HG02870 (cell line): ENCODE measurements at regions not wholly inside any gene's neighbourhood (a gene's known extent, or its start where the extent isn't known, plus 50 kb on each side); places are given as distances from the start of the nearest gene placed in this dataset.
A peak's percentile ranks its signal among the peaks of the same experiment; 100 is the strongest.

Experiments
- ATAC-seq: cut with Tn5 transposase; IDR thresholded peaks from one replicate; pipeline ENCODE4 v1.9.1; 2021; ENCODE audit warnings: mild to moderate bottlenecking, moderate library complexity; ENCODE audit not compliant: unreplicated experiment

DNA sequence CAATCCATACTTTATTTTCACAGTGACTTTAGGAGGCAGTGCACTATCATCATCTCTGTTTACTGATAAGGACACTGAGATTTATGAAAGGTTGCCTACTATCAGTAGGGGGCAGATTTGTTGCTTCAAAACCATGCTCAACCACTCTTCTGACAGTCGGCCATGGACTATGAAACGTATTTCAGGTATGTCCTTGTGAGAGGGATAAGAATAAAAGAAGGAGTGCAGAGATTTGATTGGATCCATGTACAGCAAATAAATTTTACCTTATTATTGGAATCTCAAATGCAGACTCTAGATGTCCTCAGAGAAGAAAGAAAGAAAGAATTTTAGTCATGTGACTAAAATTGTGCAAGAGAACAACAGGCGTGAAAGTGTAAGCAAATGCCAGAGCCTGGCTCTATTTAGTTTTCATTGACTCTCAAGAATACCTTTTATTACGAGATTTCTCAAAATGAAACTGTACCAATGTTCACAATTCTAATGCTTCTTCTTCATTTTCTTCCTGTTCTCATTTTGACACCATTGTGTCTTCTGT, 296.6 kb upstream of the RASA1 start:
- peak; percentile 64 for ATAC-seq

DNA sequence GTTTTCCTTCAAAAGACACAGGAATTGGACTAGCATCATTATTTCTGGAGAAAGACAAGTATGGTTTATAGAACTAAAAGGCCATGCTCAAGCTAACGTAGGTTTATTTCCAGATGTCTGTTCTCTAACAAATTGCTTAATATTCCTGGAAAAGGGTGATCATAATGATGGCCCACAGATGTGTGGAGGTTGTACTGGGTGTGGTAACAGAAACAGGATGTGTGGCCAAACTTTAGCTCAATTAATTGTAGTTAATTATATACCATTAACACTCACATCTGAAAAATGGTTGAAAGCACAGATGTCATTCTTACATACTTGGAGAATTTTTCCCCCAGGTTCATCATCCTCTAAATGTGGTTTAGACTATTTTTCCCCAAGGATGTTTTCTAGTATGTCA, 292.7 kb upstream of the RASA1 start:
- ATAC-seq: no peak

DNA sequence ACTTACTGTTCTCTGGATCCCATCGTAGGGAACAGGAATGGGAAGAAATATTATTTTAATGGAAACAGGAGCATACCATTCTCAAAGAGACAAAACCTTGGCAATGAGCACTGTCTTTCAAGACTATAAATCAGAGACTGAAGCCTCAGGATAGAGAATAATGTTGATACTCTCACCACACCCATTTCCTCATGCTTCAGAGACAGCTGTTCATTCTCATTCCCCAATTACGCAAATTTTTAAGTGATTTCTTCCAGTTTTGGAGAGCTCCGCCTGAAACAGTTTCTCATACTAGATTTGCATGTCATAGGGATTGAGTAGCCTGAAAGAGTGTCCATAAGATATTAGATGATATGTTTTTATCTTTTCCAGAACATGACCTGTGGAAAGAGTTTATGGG, 290.5 kb upstream of the RASA1 start:
- ATAC-seq: no peak

DNA sequence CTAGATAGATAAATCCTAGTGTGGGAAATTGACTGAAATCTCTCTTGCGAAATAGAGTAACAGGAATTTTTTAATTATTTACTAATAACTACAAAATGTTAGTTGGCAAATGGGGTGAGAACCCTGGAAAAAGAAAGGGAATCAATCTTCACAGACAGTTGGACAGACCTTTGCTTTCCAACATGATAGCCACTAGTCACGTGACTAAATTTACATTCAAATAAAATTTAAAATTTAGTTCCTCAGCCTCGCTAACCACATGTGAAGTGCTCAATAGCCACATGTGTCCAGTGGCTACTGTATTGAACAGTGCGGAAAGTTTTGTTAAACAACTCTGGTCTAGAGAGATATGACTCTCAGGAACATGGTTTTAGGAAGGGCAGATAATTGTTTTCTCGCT, 289.9 kb upstream of the RASA1 start:
- ATAC-seq: no peak

DNA sequence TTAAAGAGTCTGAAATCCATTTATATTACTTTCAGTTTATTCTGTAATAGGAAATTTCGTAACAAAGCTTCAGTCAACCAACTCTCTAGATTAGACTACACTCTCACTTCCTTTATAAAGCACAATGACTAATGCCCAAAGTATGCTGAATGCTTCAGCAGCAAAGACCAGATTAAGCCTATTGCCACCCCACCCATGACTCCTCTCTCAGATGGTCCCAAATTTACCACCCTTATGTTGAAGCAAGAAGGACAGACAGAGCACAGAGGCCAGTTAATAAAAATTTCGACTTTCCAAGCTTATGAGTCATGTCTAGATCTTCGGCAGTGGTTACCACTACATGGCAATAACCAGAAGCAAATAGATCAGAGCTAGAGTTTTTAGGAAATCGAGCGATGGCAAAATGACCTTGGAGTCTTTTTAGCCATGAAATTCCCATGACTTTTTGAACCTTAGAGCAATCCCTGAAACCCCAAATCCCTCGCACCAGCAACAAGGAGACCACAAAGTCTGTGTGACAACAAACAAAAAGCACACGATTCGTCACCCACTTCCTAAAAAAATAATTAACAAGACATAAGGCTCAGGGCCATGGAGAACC, 287.8 kb upstream of the RASA1 start:
- ATAC-seq: peak; percentile 77

DNA sequence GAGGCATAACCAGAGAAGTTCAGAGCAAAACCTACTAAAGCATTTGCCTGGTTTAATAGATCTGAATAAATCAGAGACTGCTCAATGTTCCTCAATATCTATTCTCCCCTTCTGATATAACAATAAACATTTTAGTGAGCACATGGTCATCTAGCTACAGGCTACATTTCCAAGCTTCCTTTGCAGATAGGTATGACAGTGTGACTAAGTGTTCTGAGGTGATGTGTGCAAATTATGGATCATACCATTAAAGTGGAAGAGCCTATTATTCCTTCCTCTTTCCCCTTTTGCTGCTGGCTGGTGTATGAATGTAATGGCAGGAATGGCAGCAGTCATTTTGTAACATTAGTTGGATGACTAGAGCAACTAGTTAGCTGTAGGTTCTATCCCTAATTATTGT, 285.8 kb upstream of the RASA1 start:
- no peak for ATAC-seq

DNA sequence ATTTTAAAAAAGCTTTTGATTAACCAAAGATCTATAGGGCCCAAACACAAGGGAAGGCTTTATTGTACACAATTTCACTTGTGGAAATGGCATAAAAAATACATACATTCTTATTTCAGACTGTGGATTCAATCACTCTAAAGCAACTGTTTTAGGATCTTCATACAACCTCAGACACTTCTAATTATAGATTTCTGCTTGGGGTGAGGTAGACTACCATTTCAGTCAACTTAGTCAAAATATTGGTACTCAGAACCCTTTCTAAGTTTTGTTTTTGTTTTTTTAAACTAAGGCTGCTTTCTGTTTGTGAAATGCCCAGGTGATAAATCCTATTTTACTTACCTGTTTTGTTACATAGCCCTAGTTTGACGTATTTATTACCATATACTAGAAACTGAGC, 284.5 kb upstream of the RASA1 start:
- no peak for ATAC-seq

DNA sequence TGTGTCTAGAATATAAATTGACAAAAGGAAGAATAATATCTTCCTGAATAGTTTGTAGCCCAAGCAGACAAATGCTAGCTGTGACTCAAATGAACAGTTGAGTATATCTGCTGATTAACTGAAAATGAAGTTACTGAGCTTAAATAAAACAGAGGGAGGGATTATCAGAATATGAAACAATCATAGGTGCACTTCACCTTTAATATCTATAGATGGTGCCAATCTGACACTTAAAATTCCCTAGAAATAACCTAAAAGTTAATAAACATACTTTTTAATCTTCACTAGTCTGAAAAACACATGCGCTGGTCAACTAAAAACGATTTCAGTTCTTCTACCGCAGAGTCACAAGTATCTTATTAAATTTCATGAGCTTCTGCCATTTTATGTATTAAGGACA, 280.8 kb upstream of the RASA1 start:
- no peak for ATAC-seq

DNA sequence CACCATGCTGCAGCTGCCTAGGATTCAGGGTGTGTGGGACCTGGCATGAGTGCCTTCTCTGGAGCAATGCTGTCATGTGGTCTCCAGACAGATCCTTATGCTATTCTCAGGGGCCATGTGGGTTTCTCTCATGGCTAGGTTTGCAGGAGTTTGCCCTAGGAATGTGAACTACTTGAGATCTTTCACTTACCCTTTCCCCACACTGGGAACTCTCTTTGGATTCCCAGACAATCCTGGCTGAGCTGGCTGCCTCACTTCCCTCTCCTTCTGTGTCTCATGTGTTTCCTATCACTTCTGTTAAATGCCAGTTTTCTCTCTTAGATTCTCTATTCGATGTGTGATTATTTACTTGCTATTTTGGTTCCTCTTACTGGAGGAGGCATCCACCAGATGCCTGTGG, 270.2 kb upstream of the RASA1 start:
- no peak for ATAC-seq

DNA sequence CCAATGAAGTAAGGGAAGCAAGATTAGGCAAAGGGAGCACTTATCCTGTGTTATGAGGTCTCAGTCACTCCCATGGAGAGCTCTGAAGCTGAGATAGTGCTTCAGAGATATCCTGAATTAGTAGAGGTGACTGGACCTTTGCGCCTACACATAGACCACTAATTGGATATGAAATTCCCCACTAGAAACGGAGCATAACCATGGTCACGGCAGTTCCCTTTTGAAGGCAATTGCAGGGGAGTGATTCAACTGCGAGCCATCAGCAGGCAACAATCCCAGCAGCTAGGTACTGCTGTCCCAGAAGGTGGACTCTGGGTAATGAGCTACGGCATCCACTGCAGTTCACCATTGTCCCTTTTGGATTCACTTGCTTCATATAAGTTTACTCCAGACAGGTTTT, 267.7 kb upstream of the RASA1 start:
- ATAC-seq: no peak

DNA sequence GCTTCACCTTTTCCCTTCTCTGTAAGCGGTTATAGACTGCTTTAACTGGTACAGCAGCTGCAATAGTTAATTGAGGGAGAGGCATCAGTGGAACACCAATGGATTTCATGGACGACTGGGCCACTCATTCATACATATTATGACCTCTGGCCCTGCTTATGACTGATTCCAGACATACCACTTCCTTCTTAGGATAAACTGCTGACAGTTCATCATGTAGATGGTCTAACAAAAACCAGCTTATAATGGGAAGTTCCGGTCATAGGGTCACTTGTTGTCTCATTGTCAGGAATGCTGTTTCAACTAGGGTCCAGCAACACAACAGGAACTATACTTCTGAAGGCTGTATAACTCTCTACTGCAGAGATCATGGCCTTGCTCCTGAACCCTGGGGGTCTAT, 265.2 kb upstream of the RASA1 start:
- ATAC-seq: no peak

DNA sequence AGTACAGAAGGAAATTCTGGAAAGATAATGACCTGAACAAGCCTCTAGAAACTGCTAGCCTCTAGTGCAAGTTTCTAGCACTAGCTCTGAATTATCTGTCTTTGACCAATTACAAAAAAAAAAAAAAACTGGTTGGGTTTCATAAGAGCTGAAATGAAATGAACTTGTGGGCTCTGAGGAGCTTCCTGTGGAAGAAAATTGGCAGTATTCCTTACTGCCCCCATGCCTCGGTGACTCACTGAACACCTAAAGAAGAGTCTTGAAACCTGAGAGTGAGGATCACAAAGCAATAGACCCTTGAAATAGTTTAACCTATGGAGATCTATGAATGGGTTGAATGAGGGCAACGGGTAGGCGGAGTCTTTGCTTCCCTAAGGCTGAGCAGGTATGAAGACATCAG, 263.6 kb upstream of the RASA1 start:
- ATAC-seq: no peak

DNA sequence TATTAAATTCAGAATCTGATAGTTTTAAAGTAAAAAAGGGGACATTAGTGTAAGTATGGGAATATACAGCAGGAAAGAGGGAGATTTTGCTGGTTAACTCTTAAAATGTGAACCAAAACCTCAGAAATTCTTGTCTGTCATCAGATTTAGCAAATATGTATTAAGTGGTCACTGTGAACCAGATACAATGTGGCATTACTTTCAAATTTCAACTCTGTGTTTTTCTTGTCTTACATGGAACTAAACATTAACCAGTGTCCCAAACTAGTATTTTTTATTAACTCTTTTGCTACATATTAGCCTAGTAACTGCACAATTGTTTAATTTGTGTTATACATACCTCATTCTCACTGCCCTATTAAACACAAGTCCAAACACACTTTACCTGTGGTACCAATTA, 259.9 kb upstream of the RASA1 start:
- no peak for ATAC-seq

DNA sequence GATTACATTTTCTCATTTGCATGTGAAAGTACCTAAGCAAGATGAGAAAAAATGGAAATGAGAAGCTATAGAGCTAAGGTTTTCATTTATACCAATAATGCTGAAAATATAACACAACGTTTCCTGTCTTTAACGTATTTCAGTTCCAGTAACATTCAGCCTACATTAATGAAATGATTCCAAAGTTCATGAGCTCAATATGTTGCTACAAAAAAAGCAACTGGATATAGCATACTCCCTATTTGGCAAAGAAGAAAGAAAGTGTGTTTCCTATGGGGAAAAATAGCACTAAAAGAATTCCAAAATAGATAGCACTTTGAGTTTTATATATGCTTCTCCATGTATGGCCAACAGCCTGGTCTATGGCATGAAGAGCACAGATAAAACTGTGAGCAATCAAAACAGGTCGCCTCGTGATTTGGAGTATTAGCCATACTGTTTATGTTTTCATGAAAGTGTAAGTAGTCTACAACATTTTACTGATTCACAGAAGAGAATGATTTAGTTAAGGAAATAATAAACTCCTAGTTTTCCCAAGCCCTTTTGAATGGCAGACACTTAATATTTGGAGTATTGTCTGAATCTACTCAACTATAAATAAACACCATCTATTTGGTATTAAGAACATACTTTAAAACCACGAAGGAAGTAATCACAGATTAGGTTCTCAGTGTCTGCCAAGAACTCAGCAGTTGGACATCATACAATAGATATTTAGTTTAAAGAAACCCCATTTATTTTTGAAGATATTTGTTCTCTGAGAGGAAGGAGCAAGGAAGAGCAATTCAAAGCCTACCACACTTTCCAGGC, 258.7 kb upstream of the RASA1 start:
- no peak for ATAC-seq

DNA sequence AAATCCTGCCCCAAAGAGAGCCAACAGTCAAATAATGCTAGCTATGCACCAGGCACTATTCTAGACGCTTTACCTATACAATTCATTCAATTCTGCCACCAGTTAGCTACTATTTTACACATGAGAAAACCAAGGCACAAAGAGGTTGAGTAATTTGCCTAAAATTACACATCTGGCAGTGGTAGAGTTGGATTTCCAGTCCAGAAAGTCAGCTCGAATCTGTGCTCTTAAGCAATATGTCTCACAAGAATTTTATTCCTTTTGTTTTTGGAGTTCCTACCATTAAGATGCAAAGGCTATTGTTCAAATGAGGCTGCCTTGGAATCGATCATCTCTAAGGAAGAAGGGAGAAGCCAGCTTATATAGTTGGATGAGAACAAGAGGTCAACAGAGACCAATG, 256.9 kb upstream of the RASA1 start:
- ATAC-seq: no peak

DNA sequence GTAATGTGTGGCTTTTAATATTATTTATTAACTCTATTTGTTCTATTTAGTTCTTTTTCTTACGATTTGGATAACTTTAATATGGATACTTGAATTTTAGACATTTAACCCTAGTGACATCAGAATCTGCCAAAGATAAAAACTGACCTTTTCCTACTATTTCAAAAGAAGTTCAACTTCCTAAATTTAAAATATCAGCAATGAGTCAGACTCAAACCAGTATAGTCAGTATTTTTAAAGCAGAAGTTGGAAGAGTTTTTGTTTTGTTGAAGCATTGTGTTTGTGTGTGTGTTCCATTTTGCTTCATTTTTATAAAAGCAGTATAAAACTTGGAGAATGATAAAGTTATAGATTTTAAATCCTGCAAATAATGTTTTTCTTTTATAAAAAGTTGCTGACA, 251.8 kb upstream of the RASA1 start:
- no peak for ATAC-seq

DNA sequence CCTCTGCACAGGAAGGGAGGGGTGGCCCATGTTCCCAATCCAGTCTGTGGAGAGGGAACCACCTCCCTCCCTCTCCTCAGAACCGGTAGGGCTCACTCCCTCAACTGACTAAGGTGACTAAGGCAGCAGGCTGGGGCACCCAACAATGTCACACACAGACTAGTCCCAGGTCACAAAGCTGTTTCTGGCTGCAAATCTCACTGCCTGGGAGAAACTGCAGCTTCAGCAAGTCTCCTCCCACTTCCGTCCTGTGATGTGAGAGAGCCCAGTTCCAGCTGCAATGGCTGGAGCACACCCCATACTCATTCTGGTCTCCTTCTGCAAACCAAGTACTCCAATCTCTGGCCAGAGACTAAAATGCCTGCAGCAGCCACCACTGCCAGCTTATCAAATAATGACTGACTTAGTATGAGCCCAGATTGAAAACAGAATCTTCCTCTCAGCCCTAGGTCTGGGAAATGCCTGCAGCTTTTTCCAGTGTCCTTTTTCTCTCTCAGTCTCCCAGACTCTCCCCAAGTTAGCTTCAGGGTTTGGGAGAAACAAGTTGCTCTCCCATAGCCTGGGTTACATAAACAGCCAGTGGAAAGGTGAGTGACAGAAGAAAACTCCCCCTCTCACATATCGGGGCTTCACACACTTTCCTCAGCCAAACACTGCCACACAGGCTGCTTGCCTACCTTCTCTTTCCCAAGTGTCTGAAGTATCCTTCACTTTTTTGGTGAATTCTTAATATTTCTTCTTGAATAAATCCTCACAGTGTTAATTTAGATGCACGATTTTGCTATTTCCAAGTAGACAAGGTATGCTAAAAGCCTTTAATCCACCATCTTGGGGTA, 247.4 kb upstream of the RASA1 start:
- ATAC-seq: peak; percentile 89

DNA sequence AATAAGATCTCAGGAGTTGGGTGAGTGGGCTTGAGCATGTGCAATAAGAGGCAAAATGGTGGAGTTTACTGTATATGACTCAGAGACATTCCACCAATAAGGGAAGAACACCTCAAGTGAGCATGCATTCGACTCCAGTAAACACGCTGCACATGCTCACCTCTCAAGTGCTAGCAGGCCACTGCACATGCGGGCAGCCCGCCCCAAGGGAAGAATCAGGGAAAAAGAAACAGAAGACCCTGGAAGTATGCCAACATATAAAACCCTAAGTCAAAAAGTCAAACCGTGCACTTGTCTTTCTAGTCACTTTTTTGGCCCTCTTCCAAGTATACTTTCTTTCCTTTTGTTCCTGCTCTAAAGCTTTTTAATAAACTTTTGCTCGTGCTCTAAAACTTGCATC, 245.3 kb upstream of the RASA1 start:
- ATAC-seq: no peak

DNA sequence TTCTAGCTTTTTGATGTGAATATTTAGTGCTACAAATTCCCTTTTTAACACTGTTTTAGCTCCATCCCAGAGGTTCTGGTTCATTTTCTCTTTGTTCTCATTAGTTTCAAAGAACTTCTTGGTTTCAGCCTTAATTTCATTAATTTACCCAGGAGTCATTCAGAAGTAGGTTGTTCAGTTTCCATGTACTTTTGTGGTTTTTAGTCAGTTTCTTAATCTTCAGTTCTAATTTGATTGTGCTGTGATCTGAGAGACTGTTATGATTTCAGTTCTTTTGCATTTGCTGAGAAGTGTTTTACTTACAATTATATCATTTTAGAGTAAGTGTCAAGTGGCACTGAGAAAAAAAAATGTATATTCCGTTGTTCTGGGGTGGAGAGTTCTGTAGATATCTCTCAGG, 240.1 kb upstream of the RASA1 start:
- peak; percentile 65 for ATAC-seq

DNA sequence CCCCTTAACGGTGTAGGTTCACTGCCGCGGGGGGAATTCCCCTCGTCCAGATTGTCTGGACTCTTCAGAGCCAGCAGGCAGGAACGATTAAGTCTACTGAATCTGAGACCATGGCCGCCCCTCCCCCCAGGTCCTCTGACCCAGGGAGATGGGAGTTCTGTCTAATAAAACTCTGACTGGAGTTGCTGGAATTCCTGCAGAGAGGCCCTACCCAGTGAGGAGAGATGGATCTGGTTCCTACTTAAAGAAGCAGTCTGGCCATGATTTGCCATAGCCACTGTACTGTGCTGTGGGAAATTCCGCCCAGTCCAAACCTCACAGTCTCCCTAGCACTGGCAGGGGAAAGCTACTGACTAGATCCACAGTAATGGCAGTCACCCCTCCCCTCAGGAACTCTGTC, 237.7 kb upstream of the RASA1 start:
- ATAC-seq: no peak

DNA sequence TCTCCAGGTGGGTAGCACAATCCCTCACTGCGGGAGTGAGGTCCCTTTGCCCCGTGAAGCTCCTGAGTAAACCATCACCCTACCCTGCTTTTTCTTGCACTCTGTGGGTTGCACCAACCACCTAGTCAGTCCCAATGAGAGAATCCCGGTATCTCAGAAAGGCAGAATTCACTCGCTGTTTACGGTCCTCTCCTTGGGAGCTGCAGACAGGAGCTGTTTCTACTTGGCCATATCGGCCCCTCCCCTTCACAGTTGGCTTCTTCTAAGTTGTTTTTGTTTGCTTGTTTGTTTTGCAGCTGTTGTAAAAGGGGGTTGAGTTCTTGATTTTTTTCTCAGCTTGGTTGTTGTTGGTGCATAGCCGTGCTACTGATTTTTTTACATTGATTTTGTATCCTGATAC, 237.0 kb upstream of the RASA1 start:
- no peak for ATAC-seq

DNA sequence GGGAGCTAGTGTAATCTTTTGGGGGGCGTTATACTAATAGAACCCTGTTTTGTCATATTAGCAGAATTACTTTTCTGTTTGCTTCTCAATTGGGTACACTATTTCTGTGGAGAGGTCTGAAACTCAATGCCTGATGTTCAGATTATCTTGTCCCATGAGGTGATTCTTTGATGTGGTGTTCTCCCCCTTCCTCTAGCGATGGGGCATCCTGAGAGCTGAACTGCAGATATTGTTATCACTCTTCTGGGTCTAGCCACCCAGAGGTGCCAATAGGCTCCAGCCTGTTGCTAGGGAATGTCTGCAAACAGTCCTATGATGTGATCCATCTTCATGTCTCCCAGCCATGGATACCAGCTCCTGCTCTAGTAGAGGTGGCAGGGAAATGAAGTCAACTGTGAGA, 233.1 kb upstream of the RASA1 start:
- ATAC-seq: no peak
